HepG2 (cell line): ENCODE measurements at regions not wholly inside any gene's neighbourhood (a gene's known extent, or its start where the extent isn't known, plus 50 kb on each side); places are given as distances from the start of the nearest gene placed in this dataset.
A peak's percentile ranks its signal among the peaks of the same experiment; 100 is the strongest.

ENCODE experiments used
- ATAC-seq: fragments of 200-7000 bp; cut with Tn5 transposase; 3 replicates; pipeline ENCODE4 v1.9.1; 2020; ENCODE audit warnings: mild to moderate bottlenecking, moderate library complexity
- BruUV-seq: library from RNA; stranded (reverse); fragments of 400-500 nt; replicated peaks from 2 replicates; lab custom pipeline; 2021; lab: Mats Ljungman, UMichigan
- CTCF ChIA-PET: fragments of 300-600 bp; formaldehyde crosslinking; extraction: SDS; loops from one replicate; lab custom pipeline; 2021; ENCODE audit warnings: low total read pairs, inconsistent platforms, low intra/inter-chr PET ratio; lab: Yijun Ruan, JAX
- POLR2A ChIA-PET: fragments of 350-600 bp; sonication (Branson Sonifier 250); formaldehyde crosslinking; loops from one replicate; lab custom pipeline; 2020; ENCODE audit warnings: antibody characterized with exemption, inconsistent platforms; lab: Yijun Ruan, JAX
- DNase-seq: peaks from one replicate; pipeline ENCODE4 v3.0.0-alpha.2; 2015; ENCODE audit warnings: low spot score
- FAIRE-seq: peaks from 3 replicates; lab custom pipeline; 2011; peaks lifted over from hg19 to GRCh38; lab: Jason Lieb, UNC
- H2AFZ ChIP-seq: one replicate; pipeline ENCODE4 v1.6.1; 2011; ENCODE audit warnings: low read length, inconsistent platforms
- H3K27ac ChIP-seq: fragments of 300-600 bp; 3 replicates; pipeline ENCODE4 v1.8.0; 2011; ENCODE audit warnings: mixed run types, mild to moderate bottlenecking, mixed read lengths, low read length, inconsistent platforms; ENCODE audit not compliant: insufficient read depth; ENCODE audit errors: extremely low read length
- H3K27me3 ChIP-seq, 2 experiments: fragments of 200-600 bp in 1 of 2; 2 replicates in 1 of 2; 3 replicates in 1 of 2; pipeline versions ENCODE4 v1.6.0 to v1.8.0; 2011; ENCODE audit warnings: low read length in 2 of 2, mild to moderate bottlenecking in 2 of 2, moderate library complexity in 2 of 2, inconsistent platforms in 1 of 2; ENCODE audit not compliant: insufficient read depth in 2 of 2, control insufficient read depth in 1 of 2
- H3K36me3 ChIP-seq, 2 experiments: fragments of 200-600 bp in 1 of 2; replicated peaks in 1 of 2; 2 replicates in 1 of 2; 3 replicates in 1 of 2; pipeline versions ENCODE4 v1.5.1 to v1.8.0; 2011; ENCODE audit warnings: low read length in 2 of 2, inconsistent platforms in 1 of 2; ENCODE audit not compliant: insufficient read depth in 2 of 2, control insufficient read depth in 1 of 2
- H3K4me1 ChIP-seq: 2 replicates; pipeline ENCODE4 v1.5.1; 2012; ENCODE audit warnings: low read length, inconsistent platforms; ENCODE audit not compliant: insufficient read depth
- H3K4me2 ChIP-seq: 2 replicates; pipeline ENCODE4 v1.6.0; 2011; ENCODE audit warnings: low read depth, low read length, inconsistent platforms
- H3K4me3 ChIP-seq, 3 experiments: fragments of 200-600 bp in 1 of 3; sonication (generic), shearing (Covaris generic) in 1 of 3; replicated peaks in 1 of 3; 2 replicates each; pipeline ENCODE4 v1.5.1; 2011 to 2016; ENCODE audit warnings: low read length in 3 of 3, inconsistent platforms in 2 of 3, low read depth in 2 of 3, mild to moderate bottlenecking in 2 of 3, control low read depth in 1 of 3, mixed read lengths in 1 of 3; ENCODE audit not compliant: insufficient read depth in 1 of 3
- H3K79me2 ChIP-seq: one replicate; pipeline ENCODE4 v1.6.1; 2011; ENCODE audit warnings: low read length, inconsistent platforms; ENCODE audit not compliant: insufficient read depth
- H3K9ac ChIP-seq: 2 replicates; pipeline ENCODE4 v1.6.0; 2011; ENCODE audit warnings: mild to moderate bottlenecking, low read depth, low read length, inconsistent platforms; ENCODE audit not compliant: insufficient read depth
- H3K9me3 ChIP-seq: 2 replicates; pipeline ENCODE4 v1.5.1; 2012; ENCODE audit warnings: mild to moderate bottlenecking, low read length
- H4K20me1 ChIP-seq: 2 replicates; pipeline ENCODE4 v1.6.0; 2011; ENCODE audit warnings: inconsistent platforms, mild to moderate bottlenecking, low read length, moderate library complexity; ENCODE audit not compliant: insufficient read depth
- ARID3A ChIP-seq: IDR thresholded peaks from 2 replicates; pipeline ENCODE4 v1.6.1; 2012; ENCODE audit warnings: low read depth, low read length, improper control_type of control experiment
- CTCF ChIP-seq: sonication (generic); formaldehyde crosslinking; IDR thresholded peaks from 2 replicates; pipeline ENCODE4 v1.5.0; 2020; ENCODE audit warnings: mild to moderate bottlenecking, missing genetic modification reagents, moderate library complexity
- POGK ChIP-seq: sonication (generic); formaldehyde crosslinking; conservative IDR thresholded peaks from 2 replicates; pipeline ENCODE4 v1.8.0; 2022; ENCODE audit warnings: mild to moderate bottlenecking, moderate library complexity, missing genetic modification reagents
- RAD21 ChIP-seq: fragments of 450-650 bp; formaldehyde crosslinking; IDR thresholded peaks from 2 replicates; pipeline ENCODE4 v1.5.0; 2020; ENCODE audit warnings: mild to moderate bottlenecking
- SMC3 ChIP-seq: IDR thresholded peaks from 2 replicates; pipeline ENCODE4 v1.6.1; 2011; ENCODE audit warnings: low read length, improper control_type of control experiment
- STAG1 ChIP-seq: sonication (generic); formaldehyde crosslinking; IDR thresholded peaks from 2 replicates; pipeline ENCODE4 v1.4.0; 2020; ENCODE audit warnings: missing genetic modification reagents
- ZNF362 ChIP-seq: sonication (generic); formaldehyde crosslinking; IDR thresholded peaks from 2 replicates; pipeline ENCODE4 v1.4.0; 2020; ENCODE audit warnings: missing genetic modification reagents, mild to moderate bottlenecking, borderline replicate concordance
- ZNF441 ChIP-seq: sonication (generic); formaldehyde crosslinking; IDR thresholded peaks from 2 replicates; pipeline ENCODE4 v1.7.0; 2021; ENCODE audit warnings: missing genetic modification reagents, borderline replicate concordance
- WGBS: methylation state at CpG from one replicate; pipeline ENCODE4 v1.1.6; 2017; ENCODE audit warnings: low lambda C conversion rate; 5-methylcytosine and 5-hydroxymethylcytosine counted together
- in situ Hi-C: cut with HindIII; loops from 2 replicates; pipeline ENCODE4 v1.10.0; 2017; ENCODE audit warnings: low pct_unique_long_range_greater_than_20kb; ENCODE audit not compliant: extremely low pct_ligation_motif_present
- intact Hi-C: fragments of 100-400 bp; cut with micrococcal nuclease; formaldehyde crosslinking; loops from one replicate; pipeline ENCODE4 v1.10.0; 2022; ENCODE audit not compliant: unreplicated experiment

- H3K27ac ChIP-seq = no peak overlapping the region
- H3K9me3 ChIP-seq = no peaks in the 10 kb centered on the region
- intact Hi-C loops (loop anchor here (1.0 kb wide), 2 partner anchors 169 to 197 kb away; no protein-coding TSS in a partner anchor), in situ Hi-C loops (no loop called here)
- POLR2A ChIA-PET = no interaction called here
- CTCF ChIA-PET = interaction anchor here (1.1 to 2.8 kb wide), 7 partner anchors 53 to 196 kb away, joined by 3 to 45 read pairs (median 3); no protein-coding TSS in a partner anchor
- H3K27me3 ChIP-seq = no peaks in the 10 kb centered on the region
- DNase-seq (peak; percentile 41), ATAC-seq (peak; percentile 54), FAIRE-seq (no peak)
- H3K79me2 ChIP-seq = no peaks in the 10 kb centered on the region
- 1% methylated on average over 1 of the region's 1 CpG for WGBS
- no peak for TF ChIP-seq POGK (CRISPR knock-in tag)
- TF ChIP-seq ZNF362 = peak; percentile 17; the same call in 1 of the 2 replicates
- peak; percentile 80 for TF ChIP-seq SMC3
- TF ChIP-seq ZNF441 = no peak
- TF ChIP-seq STAG1 (CRISPR knock-in tag) = peak; percentile 82
- peak; percentile 54; the same call in 1 of the 2 replicates for TF ChIP-seq RAD21 (CRISPR knock-in tag)
- peak; percentile 60 for TF ChIP-seq CTCF (CRISPR knock-in tag)
- peak; percentile 96 for TF ChIP-seq ARID3A
- H3K36me3 ChIP-seq = no peaks in the 10 kb centered on the region
- H3K4me1 ChIP-seq = no peaks in the 10 kb centered on the region
- no peak overlapping the region for H3K9ac ChIP-seq
- no peak overlapping the region for H3K4me2 ChIP-seq
- H3K4me3 ChIP-seq = no peak overlapping the region
- H2AFZ ChIP-seq = no peak overlapping the region
- H4K20me1 ChIP-seq = no peaks in the 10 kb centered on the region
- no TSS peak for BruUV-seq
These were observed 103.3 kb downstream of the MDH1 start for GRCh38 chr2:63692002-63692606.
